SIG-M5 treated with dmso at 0.1 percent for 504 hours (cell line): ENCODE measurements at regions not wholly inside any gene's neighbourhood (a gene's known extent, or its start where the extent isn't known, plus 50 kb on each side); places are given as distances from the start of the nearest gene placed in this dataset.

ENCODE experiments used
- DNase-seq: peaks from one replicate; lab custom pipeline; 2025; ENCODE audit not compliant: unreplicated experiment; lab: John Stamatoyannopoulos, UW

DNA sequence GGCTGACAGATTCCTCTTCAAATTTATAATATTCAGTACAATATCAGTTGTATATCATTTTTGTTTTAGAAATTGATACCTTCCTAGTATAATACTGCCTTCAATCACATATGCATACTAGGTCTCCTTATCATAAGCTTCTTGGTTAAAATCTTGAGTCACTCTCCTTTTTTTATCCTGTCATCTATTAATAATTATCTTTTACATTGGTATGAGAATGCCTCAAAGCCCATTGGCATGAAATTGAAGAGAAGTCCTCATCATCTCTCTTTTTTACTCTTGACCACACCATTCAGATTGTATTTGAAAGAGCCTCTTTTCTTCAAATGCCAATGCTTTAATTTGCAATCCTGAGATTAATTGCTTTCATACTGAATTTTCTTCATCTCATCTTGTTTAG is 810.3 kb downstream of the BRINP1 start:
- no peak for DNase-seq

DNA sequence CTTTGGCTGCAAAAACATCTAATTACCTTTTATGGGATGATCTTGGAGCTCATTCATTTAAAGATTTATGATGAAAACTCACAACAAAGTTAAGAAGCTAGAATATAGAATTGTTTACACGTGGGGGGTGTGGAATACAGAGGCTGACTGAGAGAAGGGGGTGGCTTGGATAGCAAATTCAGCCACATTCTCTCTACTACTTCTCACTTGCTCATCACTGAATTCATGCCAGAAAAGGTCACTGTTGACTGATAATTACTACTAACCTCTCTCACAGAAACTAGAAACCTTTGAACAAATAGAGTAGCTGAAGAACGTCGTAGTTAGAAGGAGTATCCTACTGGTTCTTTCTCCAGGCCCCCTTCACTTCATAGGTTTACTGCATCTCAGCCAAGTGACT is 808.2 kb downstream of the BRINP1 start:
- DNase-seq = no peak

DNA sequence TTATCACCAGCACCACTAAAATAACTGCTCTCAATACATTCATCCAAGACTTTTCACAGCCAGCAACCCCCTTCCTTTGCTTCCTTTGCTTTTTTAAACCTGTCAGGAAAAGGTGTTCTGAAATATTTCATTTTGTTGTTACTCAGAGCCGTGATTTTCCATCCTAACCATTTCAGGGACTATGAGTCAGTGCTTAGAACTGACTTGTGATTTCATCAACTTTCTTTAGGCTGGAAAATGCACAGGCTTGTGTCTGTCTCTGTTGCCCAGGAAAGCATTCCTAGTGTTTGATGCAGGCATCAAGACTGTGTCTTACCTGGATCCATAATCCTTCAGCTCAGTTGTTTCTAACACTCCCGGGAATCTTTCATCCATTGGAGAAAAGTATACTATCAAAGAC is 805.6 kb downstream of the BRINP1 start:
- DNase-seq = no peak

DNA sequence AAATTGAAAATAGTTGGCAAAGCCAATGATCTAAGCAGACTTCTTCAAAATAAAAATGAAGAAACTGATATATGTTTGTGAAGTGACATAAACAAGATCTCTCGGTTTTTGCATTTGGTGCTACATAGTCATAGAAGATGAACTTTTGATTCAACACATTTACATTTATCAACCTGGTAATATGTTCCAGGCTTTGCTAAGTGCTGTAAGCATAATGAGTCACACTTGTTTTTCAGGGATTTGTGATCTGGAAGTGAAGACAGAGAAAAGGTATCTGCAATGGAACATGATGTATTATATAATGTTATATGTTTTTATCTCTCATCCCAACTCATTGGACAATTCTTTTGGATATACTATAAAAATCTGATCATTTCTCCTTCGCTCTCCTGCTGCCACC is 801.4 kb downstream of the BRINP1 start:
- DNase-seq = no peak

- no peak for DNase-seq
Observed at GRCh38 chr9:118568704-118569103, 800.5 kb downstream of the BRINP1 start.

DNA sequence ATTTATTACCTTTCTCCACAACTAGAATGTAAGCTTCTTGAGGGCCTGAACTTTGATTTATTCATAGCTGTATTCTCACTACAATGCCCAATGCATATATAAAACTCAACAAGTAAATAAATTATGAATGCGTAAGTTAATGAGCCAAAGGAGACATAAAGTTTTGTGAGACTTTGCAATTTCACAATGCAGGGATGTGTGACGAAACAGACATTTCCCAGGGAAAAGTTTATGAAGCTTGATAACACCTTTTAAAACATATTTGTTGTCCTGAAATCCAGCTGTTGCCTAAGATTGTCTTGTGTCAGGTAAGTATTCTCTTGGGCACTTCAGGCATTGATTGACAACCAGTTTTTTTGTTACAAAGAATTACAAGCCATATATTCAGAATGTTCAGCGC is 800.1 kb downstream of the BRINP1 start:
- DNase-seq = no peak

- no peak for DNase-seq
Observed at GRCh38 chr9:118570066-118570465, 799.2 kb downstream of the BRINP1 start.

GRCh38 chr9:118575341-118576070 is 793.7 kb downstream of the BRINP1 start:
- DNase-seq = no peak

DNA sequence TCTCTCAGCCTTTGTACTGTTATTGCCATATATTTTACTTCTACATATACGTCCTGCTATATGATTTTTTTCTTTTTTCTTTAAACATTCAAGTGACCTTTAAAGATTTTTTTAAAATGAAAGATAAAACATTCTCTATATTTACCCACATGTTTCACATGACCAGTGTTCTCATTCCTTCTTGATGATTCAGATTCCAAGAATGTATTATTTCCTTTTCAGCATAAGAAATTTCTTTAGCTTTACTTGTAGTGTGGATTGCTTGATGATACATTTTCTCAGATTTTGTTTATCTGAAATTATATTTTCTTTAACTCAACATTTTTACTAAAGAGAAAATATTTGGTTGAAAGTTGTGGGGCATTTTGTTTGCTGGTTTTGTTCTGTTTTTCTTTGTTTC is 792.1 kb downstream of the BRINP1 start:
- DNase-seq = no peak

DNA sequence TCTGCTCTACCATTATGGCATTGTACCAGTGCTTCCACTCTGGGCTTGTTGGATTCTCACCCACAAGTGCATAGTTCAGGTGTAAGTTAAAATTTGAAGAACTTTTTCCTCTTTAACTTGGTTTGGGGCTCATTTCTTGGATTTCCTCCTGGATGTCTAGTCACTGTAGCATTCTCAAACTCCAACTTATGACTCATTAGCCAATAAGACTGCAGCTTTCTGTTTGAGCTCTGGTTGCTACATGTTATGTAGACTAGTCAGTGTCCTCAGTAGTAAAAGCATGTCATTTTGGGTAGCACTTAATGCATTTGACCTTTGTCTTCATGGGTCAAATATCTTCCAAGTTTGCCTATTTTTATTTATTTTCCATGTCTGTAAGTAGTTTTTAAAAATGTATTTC is 790.8 kb downstream of the BRINP1 start:
- DNase-seq = no peak

GRCh38 chr9:118583414-118583813 is 785.8 kb downstream of the BRINP1 start:
- DNase-seq = no peak

DNA sequence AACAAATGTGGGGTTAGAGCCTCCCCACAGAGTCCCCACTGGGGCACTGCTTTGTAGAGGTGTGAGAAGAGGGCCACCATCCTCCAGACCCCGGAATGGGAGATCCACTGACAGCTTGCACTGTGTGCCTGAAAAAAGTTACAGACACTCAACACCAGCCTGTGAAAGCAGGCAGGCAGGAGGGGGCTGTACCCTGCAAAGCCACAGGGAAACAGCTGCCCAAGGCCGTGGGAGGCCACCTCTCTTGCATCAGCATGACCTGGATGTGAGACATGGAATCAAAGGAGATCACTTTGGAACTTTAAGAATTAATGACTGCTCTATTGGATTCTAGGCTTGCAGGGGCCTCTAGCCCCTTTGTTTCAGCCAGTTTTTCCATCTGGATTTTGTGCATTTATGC is 782.3 kb downstream of the BRINP1 start:
- DNase-seq = no peak

GRCh38 chr9:118594428-118594827 is 774.8 kb downstream of the BRINP1 start:
- DNase-seq = no peak

DNA sequence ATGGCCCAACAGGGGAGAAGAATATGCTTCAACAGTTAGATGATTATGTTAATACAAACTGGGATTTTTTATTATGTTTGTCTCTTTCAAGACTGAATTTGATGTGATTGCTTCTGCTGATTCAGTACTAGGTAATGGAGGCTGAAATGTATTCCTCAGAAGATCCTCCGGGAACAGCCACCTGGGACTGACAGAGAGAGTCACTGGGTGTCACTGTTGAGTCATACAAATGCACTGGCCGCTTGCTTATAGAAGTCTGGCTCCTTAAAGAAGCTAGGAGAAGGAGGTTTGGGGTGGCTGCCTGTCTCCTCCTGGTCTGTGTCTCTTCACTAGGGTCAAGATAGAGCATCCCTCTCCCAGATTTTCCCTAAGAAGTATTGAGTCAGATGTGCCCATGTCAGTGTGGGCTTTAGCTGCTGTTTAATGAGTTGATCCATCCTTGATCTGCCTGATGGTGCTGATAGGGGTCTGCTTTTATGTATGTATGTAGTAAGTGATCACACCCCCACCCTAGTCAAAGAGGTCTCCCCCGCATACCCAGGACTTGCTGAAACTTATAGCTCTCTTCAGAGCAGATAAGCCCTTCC is 773.4 kb downstream of the BRINP1 start:
- DNase-seq = peak; percentile 1

DNA sequence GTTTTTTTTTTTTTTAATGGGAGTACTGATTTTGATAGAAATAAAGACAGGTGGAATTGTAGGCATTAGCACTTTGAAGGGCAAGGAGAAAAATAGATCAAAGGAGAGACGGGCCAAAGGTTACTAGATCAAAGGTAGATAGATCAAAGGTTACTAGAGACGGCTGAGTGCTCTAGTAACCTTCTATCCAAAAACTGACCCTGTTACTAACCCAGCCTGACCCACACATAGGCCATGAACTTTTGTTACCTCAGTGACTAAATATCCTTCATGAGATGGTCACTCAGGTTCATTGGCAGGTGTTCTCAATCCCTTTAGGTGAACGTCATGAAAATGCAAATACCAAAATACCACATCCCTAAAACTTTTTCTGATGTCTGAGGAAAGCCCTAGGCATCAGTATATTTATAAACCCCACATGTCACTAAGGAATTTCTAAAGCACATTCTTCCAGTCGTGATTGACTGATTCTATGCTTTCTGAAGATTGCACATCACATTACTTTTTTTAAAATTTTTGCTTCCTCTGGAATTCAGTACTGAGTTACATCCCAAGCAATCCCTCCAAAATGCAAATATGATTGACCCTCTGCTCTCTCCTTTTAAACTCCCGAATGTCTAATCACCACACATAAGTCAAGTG is 772.7 kb downstream of the BRINP1 start:
- DNase-seq = no peak

GRCh38 chr9:118606668-118607067 is 762.6 kb downstream of the BRINP1 start:
- no peak for DNase-seq

DNA sequence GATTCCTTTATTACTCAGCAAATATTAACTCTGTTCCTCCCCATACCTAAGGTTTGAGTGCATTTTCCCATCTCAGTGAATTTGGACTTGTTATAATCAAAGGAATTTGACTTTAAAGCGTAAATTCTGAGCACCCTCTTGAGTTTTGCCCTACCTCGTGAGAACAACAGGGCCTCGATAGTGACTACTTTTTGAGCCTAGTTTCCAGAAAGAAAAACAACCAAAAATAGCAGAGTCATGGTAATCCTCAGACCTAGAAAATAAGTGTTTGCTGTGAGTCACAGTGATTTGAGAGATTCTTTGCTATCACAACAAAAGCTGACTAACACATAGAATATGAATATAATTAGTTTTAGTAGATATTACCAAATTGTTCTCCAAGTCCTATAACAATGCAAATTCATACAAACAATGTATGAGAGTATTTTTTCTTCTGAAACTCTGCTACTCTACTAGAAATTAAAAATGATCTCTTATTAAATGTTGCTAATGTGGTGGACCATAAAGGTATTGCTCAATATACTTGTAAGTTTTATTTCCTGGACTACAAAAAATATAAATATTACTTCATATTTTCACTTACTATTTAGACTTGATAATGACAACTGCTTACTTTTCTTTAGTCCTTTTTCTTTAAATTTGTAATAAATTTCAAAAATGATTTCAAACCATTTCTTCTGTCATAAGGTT is 759.7 kb downstream of the BRINP1 start:
- no peak for DNase-seq

DNA sequence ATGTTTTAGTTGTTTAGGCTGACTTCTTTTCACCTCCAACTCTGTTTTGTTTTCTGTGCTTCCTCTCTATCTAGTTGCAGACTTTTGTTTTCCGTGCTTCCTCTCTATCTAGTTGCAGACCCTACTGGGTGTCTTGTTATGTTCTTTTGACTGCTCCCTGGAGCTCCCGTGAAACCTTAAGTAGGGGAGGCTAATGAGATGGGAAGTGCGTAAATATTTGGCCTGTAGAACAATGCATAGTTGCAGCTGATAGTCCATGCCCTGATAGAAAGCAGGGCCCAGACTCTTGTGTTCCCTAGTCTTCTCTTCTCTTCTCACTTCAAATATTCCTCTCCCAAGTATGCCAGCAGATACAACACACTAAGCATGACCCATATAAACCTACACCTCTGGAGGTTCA is 757.0 kb downstream of the BRINP1 start:
- DNase-seq = no peak

DNA sequence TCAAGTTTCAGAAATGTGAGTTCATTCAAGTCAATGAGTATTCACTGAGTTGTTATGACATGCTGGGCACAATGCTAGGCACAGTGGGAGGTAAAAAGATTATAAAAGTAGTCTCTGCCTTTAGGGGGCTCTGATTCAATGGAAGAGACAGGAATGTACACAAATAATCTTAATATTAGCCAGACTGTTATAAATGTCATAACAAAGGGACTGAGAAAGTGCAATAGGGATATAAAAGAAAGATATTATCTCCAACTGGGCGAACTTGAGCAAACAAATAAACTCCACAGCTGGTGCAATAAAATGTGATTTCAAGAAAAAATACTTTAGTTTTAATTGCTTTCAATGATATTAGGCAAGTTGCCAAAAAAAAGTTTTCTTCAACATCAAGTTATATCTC is 755.2 kb downstream of the BRINP1 start:
- no peak for DNase-seq

GRCh38 chr9:118618084-118618483 is 751.2 kb downstream of the BRINP1 start:
- DNase-seq = no peak

DNA sequence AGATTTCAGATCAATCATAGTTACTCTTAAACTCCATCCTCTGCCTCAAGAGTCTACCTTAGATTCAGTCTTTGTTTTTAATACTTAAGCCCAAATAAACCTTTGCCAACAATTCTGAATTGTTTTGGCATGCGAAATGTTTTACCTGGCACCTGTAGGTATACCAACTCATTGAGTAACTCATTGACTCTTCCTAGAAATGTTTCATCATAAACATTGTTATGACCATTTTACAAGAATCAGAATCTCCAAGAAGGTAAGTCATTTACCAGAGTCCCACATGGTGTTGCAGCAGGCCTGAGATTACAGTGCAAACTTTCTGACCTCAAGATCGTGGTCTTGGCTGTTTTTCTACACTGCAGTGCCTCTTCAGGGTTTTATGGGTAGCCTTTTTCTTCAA is 750.4 kb downstream of the BRINP1 start:
- DNase-seq = no peak

DNA sequence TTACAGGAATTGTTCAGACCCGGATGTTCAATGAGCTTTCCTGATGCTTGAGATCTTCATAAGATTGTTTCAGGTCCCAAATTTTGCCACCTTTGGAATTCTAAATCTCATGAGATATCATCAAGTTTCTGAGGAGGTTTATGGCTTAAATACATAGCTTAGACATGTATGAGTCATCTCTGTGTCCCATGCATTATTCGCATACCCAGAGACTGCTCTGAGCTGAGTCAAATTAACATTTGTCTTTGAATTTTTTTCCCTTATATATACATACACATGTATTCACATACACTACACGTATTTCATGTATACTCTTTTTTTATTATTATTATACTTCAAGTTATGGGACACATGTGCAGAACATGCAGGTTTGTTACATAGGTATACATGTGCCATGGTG is 744.6 kb downstream of the BRINP1 start:
- no peak for DNase-seq
